A673 (cell line): ENCODE measurements at regions not wholly inside any gene's neighbourhood (a gene's known extent, or its start where the extent isn't known, plus 50 kb on each side); places are given as distances from the start of the nearest gene placed in this dataset.
A peak's percentile ranks its signal among the peaks of the same experiment; 100 is the strongest.
"Not testable (repeated sequence)": the region's sequence is repeated elsewhere in the genome, so short reads cannot be mapped to it uniquely, and the experiment has no call there.

Experiments
- BruUV-seq: library from RNA; stranded (reverse); fragments of 400-500 nt; replicated peaks from 2 replicates; lab custom pipeline; 2021; lab: Mats Ljungman, UMichigan
- CTCF ChIA-PET: fragments of 300-600 bp; sonication (Branson Sonifier 250); formaldehyde crosslinking; loops from one replicate; lab custom pipeline; 2022; ENCODE audit warnings: antibody characterized with exemption; lab: Charles Lee
- POLR2A ChIA-PET: fragments of 300-600 bp; sonication (Branson Sonifier 250); formaldehyde crosslinking; loops from one replicate; lab custom pipeline; 2022; ENCODE audit warnings: antibody characterized with exemption; ENCODE audit not compliant: low non-redundant PET; lab: Charles Lee
- DNase-seq: peaks from one replicate; pipeline ENCODE4 v3.0.0-alpha.2; 2015; ENCODE audit warnings: low spot score
- H3K27ac ChIP-seq: fragments of 200-600 bp; sonication (generic); 2 replicates; pipeline ENCODE4 v1.5.1; 2016; ENCODE audit warnings: mixed run types, low read depth, mild to moderate bottlenecking, mixed read lengths, antibody characterized with exemption, low read length; ENCODE audit not compliant: poor library complexity, severe bottlenecking
- H3K27me3 ChIP-seq: fragments of 200-600 bp; sonication (generic); replicated peaks from 2 replicates; pipeline ENCODE4 v1.6.1; 2017; ENCODE audit warnings: mixed run types, low read depth, mild to moderate bottlenecking, mixed read lengths, antibody characterized with exemption, low read length; ENCODE audit not compliant: insufficient read depth, poor library complexity
- H3K36me3 ChIP-seq: fragments of 200-600 bp; sonication (generic); 2 replicates; pipeline ENCODE4 v1.6.1; 2016; ENCODE audit warnings: mixed run types, mild to moderate bottlenecking, mixed read lengths, antibody characterized with exemption, low read length; ENCODE audit not compliant: insufficient read depth, poor library complexity, severe bottlenecking
- H3K4me1 ChIP-seq: fragments of 200-600 bp; sonication (generic); 2 replicates; pipeline ENCODE4 v1.6.1; 2017; ENCODE audit warnings: mixed run types, mild to moderate bottlenecking, mixed read lengths, antibody characterized with exemption, low read length; ENCODE audit not compliant: insufficient read depth, poor library complexity, severe bottlenecking
- H3K4me3 ChIP-seq: fragments of 200-600 bp; sonication (generic); 2 replicates; pipeline ENCODE4 v1.5.1; 2016; ENCODE audit warnings: low read depth, mixed run types, mild to moderate bottlenecking, mixed read lengths, low read length; ENCODE audit not compliant: poor library complexity, severe bottlenecking
- H3K9me3 ChIP-seq: fragments of 200-600 bp; sonication (generic); 2 replicates; pipeline ENCODE4 v1.6.1; 2016; ENCODE audit warnings: mixed run types, low read depth, mild to moderate bottlenecking, mixed read lengths, antibody characterized with exemption, low read length; ENCODE audit not compliant: poor library complexity, severe bottlenecking
- CTCF ChIP-seq: fragments of 300-800, 200-600 bp; sonication (generic); conservative IDR thresholded peaks from 2 replicates; pipeline ENCODE4 v1.5.1; 2017; ENCODE audit warnings: low read depth, mild to moderate bottlenecking, antibody characterized with exemption, low read length, moderate library complexity, mixed read lengths
- EZH2 ChIP-seq: fragments of 200-600 bp; sonication (generic); IDR thresholded peaks from 2 replicates; pipeline ENCODE4 v1.6.1; 2017; ENCODE audit warnings: borderline replicate concordance, low read depth, mild to moderate bottlenecking, mixed read lengths, antibody characterized with exemption, low read length; ENCODE audit not compliant: poor library complexity, severe bottlenecking
- intact Hi-C: fragments of 100-400 bp; cut with micrococcal nuclease; formaldehyde crosslinking; loops from one replicate; pipeline ENCODE4 v1.10.0; 2022; ENCODE audit not compliant: unreplicated experiment

DNA sequence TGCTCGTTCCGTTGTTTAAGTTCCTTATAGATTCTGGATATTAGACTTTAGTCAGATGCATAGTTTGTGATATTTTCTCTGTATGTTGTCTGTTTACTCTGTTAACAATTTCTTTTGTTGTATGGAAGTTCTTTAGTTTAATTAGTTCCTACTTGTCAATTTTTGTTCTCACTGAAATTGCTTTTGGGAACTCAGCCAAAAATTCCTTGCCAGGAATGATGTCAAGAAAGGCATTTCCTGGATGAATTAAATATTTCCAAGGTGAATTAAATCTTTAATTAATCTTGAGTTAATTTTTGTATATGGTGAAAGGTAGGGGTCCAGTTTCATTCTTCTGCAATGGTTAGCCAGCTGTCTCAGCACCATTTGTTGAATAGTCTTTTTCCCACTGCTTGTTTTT, 406.2 kb upstream of the NOX3 start:
- no peak for TF ChIP-seq CTCF
- TF ChIP-seq EZH2, result no peak
- ChIA-PET POLR2A (no interaction called here), CTCF (no interaction called here)
- BruUV-seq, result no TSS peak
- H3K36me3 ChIP-seq, result no peaks in the 10 kb centered on the region
- H3K27me3 ChIP-seq, result no peaks in the 10 kb centered on the region
- H3K27ac ChIP-seq, result no peak overlapping the region
- H3K4me1 ChIP-seq, result no peaks in the 10 kb centered on the region
- peak; percentile 16 for DNase-seq
- H3K9me3 ChIP-seq, result no peaks in the 10 kb centered on the region
- intact Hi-C loops, result no loop called here
- H3K4me3 ChIP-seq, result no peak overlapping the region

GRCh38 chr6:155858906-155859305, 403.3 kb upstream of the NOX3 start:
- POLR2A ChIA-PET, result interaction anchor here (0.6 kb wide), 1 partner anchor 126 kb away, joined by 7 read pairs; no protein-coding TSS in a partner anchor
- CTCF ChIA-PET, H3K9me3 ChIP-seq, DNase-seq, H3K27ac ChIP-seq, BruUV-seq, H3K4me3 ChIP-seq, H3K4me1 ChIP-seq, H3K36me3 ChIP-seq, intact Hi-C loops, H3K27me3 ChIP-seq: not testable (repeated sequence)

- ChIA-PET POLR2A (no interaction called here), CTCF (no interaction called here)
- no peaks in the 10 kb centered on the region for H3K27me3 ChIP-seq
- BruUV-seq, result no TSS peak
- no peaks in the 10 kb centered on the region for H3K36me3 ChIP-seq
- intact Hi-C loops, result no loop called here
- TF ChIP-seq CTCF, result no peak
- no peak for TF ChIP-seq EZH2
- no peak overlapping the region for H3K27ac ChIP-seq
- no peak for DNase-seq
- H3K4me3 ChIP-seq, result no peak overlapping the region
- no peaks in the 10 kb centered on the region for H3K9me3 ChIP-seq
- H3K4me1 ChIP-seq, result no peaks in the 10 kb centered on the region
Observed at GRCh38 chr6:155854787-155855186, 399.1 kb upstream of the NOX3 start.

DNA sequence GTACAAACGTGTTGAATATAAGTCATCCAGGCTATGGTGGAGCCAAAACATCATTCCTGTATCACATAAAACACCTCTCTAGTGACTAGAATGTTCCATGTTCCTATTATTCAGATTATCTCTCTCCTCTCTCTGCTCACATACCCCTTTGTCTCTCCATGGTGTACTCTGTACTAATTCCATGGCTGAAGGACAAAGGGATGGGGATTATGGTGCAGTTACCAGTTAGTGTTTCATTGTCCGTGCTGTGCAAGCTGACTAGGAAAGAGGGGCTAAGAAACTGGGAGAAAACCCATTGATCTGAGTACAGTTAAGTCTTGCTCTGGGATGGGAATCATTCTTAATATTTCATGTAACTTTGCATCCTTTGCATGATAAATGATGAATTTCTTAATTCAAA, 397.4 kb upstream of the NOX3 start:
- H3K4me3 ChIP-seq, result no peak overlapping the region
- H3K27ac ChIP-seq, result no peak overlapping the region
- ChIA-PET CTCF (no interaction called here), POLR2A (no interaction called here)
- TF ChIP-seq EZH2 (no peak), CTCF (no peak)
- no TSS peak for BruUV-seq
- no peaks in the 10 kb centered on the region for H3K36me3 ChIP-seq
- DNase-seq, result no peak
- H3K27me3 ChIP-seq, result no peaks in the 10 kb centered on the region
- H3K4me1 ChIP-seq, result no peaks in the 10 kb centered on the region
- intact Hi-C loops, result no loop called here
- no peaks in the 10 kb centered on the region for H3K9me3 ChIP-seq
